ENCODE measurements at regions not wholly inside any gene's neighbourhood (a gene's known extent, or its start where the extent isn't known, plus 50 kb on each side); places are given as distances from the start of the nearest gene placed in this dataset.

DNA sequence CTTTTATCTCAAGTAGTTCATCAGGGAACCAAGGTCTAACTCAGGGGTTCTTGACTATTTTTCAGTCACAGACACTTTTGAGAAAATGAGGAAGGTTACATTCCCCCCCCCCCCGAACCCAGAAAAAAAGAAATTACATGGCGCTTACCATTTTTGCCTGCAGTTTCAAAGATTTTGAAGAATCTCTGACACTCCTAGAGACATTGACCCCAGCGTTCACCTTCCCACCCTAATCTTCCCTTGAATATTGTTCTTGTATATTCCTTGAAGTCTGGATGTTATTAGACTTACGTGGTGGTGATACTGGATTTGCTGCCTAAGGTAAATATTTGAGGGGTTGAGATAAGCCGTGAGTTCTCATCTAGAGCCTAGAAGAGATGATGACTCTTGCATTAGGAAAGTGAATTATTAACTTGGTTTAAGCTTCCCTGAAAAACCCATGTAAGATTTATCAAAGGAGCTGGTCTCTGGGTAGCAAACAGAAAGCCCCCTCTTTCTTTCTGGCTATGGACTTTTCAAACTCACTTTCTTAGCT, 245.7 kb upstream of the FOXK1 start:
- BruUV-seq (replicated peaks), result no TSS peak
- intact Hi-C loops (cut with micrococcal nuclease; ENCODE audit: unreplicated experiment), result no loop called here
- ATAC-seq, result no peak

DNA sequence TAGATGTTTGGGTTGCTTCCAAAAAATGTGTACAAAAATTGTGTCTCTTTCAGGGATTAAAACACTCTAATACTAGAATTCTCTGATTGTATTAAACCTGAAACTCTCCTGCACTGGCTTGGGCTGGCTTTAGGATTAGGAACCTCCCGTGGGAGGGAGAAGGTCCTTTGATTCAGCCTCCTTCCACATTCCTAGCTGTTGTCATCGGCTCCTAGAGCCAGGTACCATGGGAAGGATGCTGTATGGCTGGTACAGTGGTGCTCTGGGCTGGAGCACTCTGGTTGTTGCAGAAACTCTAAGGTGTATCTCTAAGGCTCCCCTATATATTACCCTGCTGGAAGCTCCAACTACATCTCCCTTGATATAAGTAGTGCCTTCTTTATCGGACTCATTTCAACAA, 245.2 kb upstream of the FOXK1 start:
- in situ Hi-C loops (cut with HindIII; ENCODE audit: low pct_unique_long_range_greater_than_20kb, low sequenced_read_pairs) (no loop called here), intact Hi-C loops (cut with micrococcal nuclease; ENCODE audit: unreplicated experiment) (no loop called here)
- Histone ChIP-seq H3K4me3 (ENCODE audit: low read depth in 2 of 2, low read length in 2 of 2) (no peak overlapping the region), H3K4me1 (ENCODE audit: control insufficient read depth, insufficient read depth, low read length) (no peaks in the 10 kb centered on the region), H3K27ac (ENCODE audit: low read length) (no peak overlapping the region), H3K27me3 (ENCODE audit: control insufficient read depth, insufficient read depth, low read length) (peaks cover 56% of the 10 kb centered on the region), H3K9me3 (ENCODE audit: control insufficient read depth, insufficient read depth, low read depth, low read length) (no peaks in the 10 kb centered on the region), H3K36me3 (ENCODE audit: control insufficient read depth, insufficient read depth, low read length) (no peaks in the 10 kb centered on the region)
- DNase-seq (ENCODE audit: low read depth, low spot score) (no peak), ATAC-seq (no peak)
- ChIA-PET POLR2A (no interaction called here), CTCF (no interaction called here)
- TF ChIP-seq, protein P1, sequence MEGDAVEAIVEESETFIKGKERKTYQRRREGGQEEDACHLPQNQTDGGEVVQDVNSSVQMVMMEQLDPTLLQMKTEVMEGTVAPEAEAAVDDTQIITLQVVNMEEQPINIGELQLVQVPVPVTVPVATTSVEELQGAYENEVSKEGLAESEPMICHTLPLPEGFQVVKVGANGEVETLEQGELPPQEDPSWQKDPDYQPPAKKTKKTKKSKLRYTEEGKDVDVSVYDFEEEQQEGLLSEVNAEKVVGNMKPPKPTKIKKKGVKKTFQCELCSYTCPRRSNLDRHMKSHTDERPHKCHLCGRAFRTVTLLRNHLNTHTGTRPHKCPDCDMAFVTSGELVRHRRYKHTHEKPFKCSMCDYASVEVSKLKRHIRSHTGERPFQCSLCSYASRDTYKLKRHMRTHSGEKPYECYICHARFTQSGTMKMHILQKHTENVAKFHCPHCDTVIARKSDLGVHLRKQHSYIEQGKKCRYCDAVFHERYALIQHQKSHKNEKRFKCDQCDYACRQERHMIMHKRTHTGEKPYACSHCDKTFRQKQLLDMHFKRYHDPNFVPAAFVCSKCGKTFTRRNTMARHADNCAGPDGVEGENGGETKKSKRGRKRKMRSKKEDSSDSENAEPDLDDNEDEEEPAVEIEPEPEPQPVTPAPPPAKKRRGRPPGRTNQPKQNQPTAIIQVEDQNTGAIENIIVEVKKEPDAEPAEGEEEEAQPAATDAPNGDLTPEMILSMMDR (IDR thresholded peaks at IDR 0.05), result no peak
- TF ChIP-seq, protein P2, sequence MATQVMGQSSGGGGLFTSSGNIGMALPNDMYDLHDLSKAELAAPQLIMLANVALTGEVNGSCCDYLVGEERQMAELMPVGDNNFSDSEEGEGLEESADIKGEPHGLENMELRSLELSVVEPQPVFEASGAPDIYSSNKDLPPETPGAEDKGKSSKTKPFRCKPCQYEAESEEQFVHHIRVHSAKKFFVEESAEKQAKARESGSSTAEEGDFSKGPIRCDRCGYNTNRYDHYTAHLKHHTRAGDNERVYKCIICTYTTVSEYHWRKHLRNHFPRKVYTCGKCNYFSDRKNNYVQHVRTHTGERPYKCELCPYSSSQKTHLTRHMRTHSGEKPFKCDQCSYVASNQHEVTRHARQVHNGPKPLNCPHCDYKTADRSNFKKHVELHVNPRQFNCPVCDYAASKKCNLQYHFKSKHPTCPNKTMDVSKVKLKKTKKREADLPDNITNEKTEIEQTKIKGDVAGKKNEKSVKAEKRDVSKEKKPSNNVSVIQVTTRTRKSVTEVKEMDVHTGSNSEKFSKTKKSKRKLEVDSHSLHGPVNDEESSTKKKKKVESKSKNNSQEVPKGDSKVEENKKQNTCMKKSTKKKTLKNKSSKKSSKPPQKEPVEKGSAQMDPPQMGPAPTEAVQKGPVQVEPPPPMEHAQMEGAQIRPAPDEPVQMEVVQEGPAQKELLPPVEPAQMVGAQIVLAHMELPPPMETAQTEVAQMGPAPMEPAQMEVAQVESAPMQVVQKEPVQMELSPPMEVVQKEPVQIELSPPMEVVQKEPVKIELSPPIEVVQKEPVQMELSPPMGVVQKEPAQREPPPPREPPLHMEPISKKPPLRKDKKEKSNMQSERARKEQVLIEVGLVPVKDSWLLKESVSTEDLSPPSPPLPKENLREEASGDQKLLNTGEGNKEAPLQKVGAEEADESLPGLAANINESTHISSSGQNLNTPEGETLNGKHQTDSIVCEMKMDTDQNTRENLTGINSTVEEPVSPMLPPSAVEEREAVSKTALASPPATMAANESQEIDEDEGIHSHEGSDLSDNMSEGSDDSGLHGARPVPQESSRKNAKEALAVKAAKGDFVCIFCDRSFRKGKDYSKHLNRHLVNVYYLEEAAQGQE (IDR thresholded peaks at IDR 0.05; ENCODE audit: insufficient read depth in 1 of 2, low read depth in 2 of 2, low read length in 1 of 2), result no peak
- TF ChIP-seq TCF7L2 (IDR thresholded peaks at IDR 0.05; ENCODE audit: low read depth, low read length) (no peak), SIN3A (IDR thresholded peaks at IDR 0.05; ENCODE audit: borderline replicate concordance, insufficient read depth, low read depth, low read length) (no peak), POLR2AphosphoS5 (IDR thresholded peaks at IDR 0.05; ENCODE audit: low read depth, low read length) (no peak)
- BruUV-seq (replicated peaks), result no TSS peak

More for the DNA sequence above, 245.7 kb upstream of the FOXK1 start:
- no peak for DNase-seq (ENCODE audit: low read depth, low spot score)
- in situ Hi-C loops (cut with HindIII; ENCODE audit: low pct_unique_long_range_greater_than_20kb, low sequenced_read_pairs), result no loop called here
- Histone ChIP-seq H3K4me3 (ENCODE audit: low read depth in 2 of 2, low read length in 2 of 2) (no peak overlapping the region), H3K27me3 (ENCODE audit: control insufficient read depth, insufficient read depth, low read length) (peaks cover 56% of the 10 kb centered on the region), H3K9me3 (ENCODE audit: control insufficient read depth, insufficient read depth, low read depth, low read length) (no peaks in the 10 kb centered on the region), H3K36me3 (ENCODE audit: control insufficient read depth, insufficient read depth, low read length) (no peaks in the 10 kb centered on the region), H3K4me1 (ENCODE audit: control insufficient read depth, insufficient read depth, low read length) (no peaks in the 10 kb centered on the region), H3K27ac (ENCODE audit: low read length) (no peak overlapping the region)
- ChIA-PET CTCF (no interaction called here), POLR2A (no interaction called here)
- TF ChIP-seq SIN3A (IDR thresholded peaks at IDR 0.05; ENCODE audit: borderline replicate concordance, insufficient read depth, low read depth, low read length), result no peak
- TF ChIP-seq, protein P1 (IDR thresholded peaks at IDR 0.05), result no peak
- TF ChIP-seq, protein P2 (IDR thresholded peaks at IDR 0.05; ENCODE audit: insufficient read depth in 1 of 2, low read depth in 2 of 2, low read length in 1 of 2), result no peak
- no peak for TF ChIP-seq POLR2AphosphoS5 (IDR thresholded peaks at IDR 0.05; ENCODE audit: low read depth, low read length)
- no peak for TF ChIP-seq TCF7L2 (IDR thresholded peaks at IDR 0.05; ENCODE audit: low read depth, low read length)

All from Panc1 (cell line).